Heart left ventricle (tissue), 16 donors: ENCODE measurements at regions not wholly inside any gene's neighbourhood (a gene's known extent, or its start where the extent isn't known, plus 50 kb on each side); places are given as distances from the start of the nearest gene placed in this dataset.

Experiments used
- ATAC-seq, 4 donors: fragments of 200-7000 bp; cut with Tn5 transposase; one replicate each; pipeline ENCODE4 v1.9.1; 2020 to 2022; ENCODE audit warnings: moderate library complexity in 4 of 4, mild to moderate bottlenecking in 3 of 4, moderate number of reproducible peaks in 1 of 4
- DNase-seq, 5 donors: peaks; one replicate each; pipeline ENCODE4 v3.0.0-alpha.2; 2020
- H3K27ac ChIP-seq, 12 donors: fragments of 200-600 bp; sonication (generic) in 4 of 12; one replicate each; pipeline versions ENCODE4 v1.5.0 to v1.8.0; 2016 to 2022; ENCODE audit warnings: mild to moderate bottlenecking in 2 of 12
- H3K27me3 ChIP-seq, 9 donors: fragments of 200-600 bp; sonication (generic) in 2 of 9; one replicate each; pipeline versions ENCODE4 v1.5.1 to v1.8.0; 2016 to 2022; ENCODE audit warnings: mild to moderate bottlenecking in 3 of 9
- H3K36me3 ChIP-seq, 9 donors: fragments of 200-600 bp; sonication (generic) in 2 of 9; one replicate each; pipeline versions ENCODE4 v1.5.0 to v1.8.0; 2018 to 2022; ENCODE audit warnings: mild to moderate bottlenecking in 2 of 9
- H3K4me1 ChIP-seq, 12 donors: fragments of 200-600 bp; sonication (generic) in 4 of 12; one replicate each; pipeline versions ENCODE4 v1.5.0 to v1.8.0; 2016 to 2022; ENCODE audit warnings: mild to moderate bottlenecking in 3 of 12
- H3K4me3 ChIP-seq, 12 donors: fragments of 200-600 bp; sonication (generic) in 4 of 12; one replicate each; pipeline versions ENCODE4 v1.5.0 to v1.8.0; 2017 to 2022; ENCODE audit warnings: mild to moderate bottlenecking in 9 of 12, moderate library complexity in 4 of 12
- H3K9me3 ChIP-seq, 12 donors: fragments of 200-600 bp; sonication (generic) in 4 of 12; one replicate each; pipeline versions ENCODE4 v1.5.0 to v1.8.0; 2016 to 2022; ENCODE audit warnings: mild to moderate bottlenecking in 1 of 12
- CTCF ChIP-seq, 12 donors: fragments of 200-600 bp; sonication (generic) in 4 of 12; IDR thresholded peaks; one replicate each; pipeline versions ENCODE4 v1.5.0 to v1.8.0; 2018 to 2022; ENCODE audit warnings: antibody characterized with exemption in 12 of 12, mild to moderate bottlenecking in 5 of 12
- POLR2A ChIP-seq, 2 donors: fragments of 450-650 bp; IDR thresholded peaks; one replicate each; pipeline ENCODE4 v1.6.1; 2017; ENCODE audit warnings: antibody characterized with exemption in 2 of 2, mild to moderate bottlenecking in 2 of 2, moderate library complexity in 2 of 2
- WGBS, 4 donors: extraction: QIAGEN DNeasy Blood & Tissue Kit in 2 of 4; methylation state at CpG; one replicate each; pipeline versions ENCODE4 v1.1.5 to v1.1.7; 2013 to 2018; 5-methylcytosine and 5-hydroxymethylcytosine counted together
- intact Hi-C, 10 donors: fragments of 100-400 bp; cut with DNase I; formaldehyde crosslinking; loops; one replicate each; pipeline versions ENCODE4 v1.11.1 to v1.14.2; 2022
- donor health status: ischemic (EF 13 %, LVEDD 7.1; RV severe dilation, severe dysfunction).
- donor health status: healthy with polysubstance abuse.
- donor health status: DM: no; HTN: yes; CAD: no.
- donor health status: DM: no; HTN: no; CAD: no.
- donor health status: ischemic (EF 25% LVEDD 6.9; RV normal size, moderate dysfunction).
- donor health status: ischemic (EF 25% LVEDD 5.7; RV mildly dilated, moderate dysfunction).
- donor health status: healthy.
- donor health status: DM: yes; HTN: yes; CAD: no.
- donor health status: ischemic (EF 35%, LVEDD 5.7; RV mildly dilated, moderate dysfunction).
- donor health status: nonischemic (EF 11% LVEDD 7.7; RV severe dilation, severe dysfunction).
- donor health status: DM: yes; HTN: yes; CAD: no.
- donor health status: PGD.
- donor health status: ischemic (EF 29% LVEDD 5.4; RV normal size, mild dysfunction).
- donor health status: nonischemic (EF 23%, LVEDD 6.1; RV moderate dilation, normal function).

GRCh38 chr7:93036807-93037206 is 81.0 kb downstream of the SAMD9 start:
- Histone ChIP-seq H3K27me3 (no peaks in the 10 kb centered on the region), H3K4me3 (no peak overlapping the region), H3K9me3 (peaks cover 0 to 8% (median 4%) of the 10 kb centered on the region in 12 donors), H3K27ac (no peak overlapping the region), H3K36me3 (no peaks in the 10 kb centered on the region), H3K4me1 (no peaks in the 10 kb centered on the region)
- 48 to 58% (median 54%) methylated on average over 2 of the region's 2 CpGs for WGBS, 4 donors
- TF ChIP-seq POLR2A (IDR thresholded peaks at IDR 0.05) = no peak
- TF ChIP-seq CTCF (IDR thresholded peaks at IDR 0.05) = no peak
- intact Hi-C loops = no loop called here
- no peak for DNase-seq
- no peak for ATAC-seq

- no peak for TF ChIP-seq POLR2A (IDR thresholded peaks at IDR 0.05)
- TF ChIP-seq CTCF (IDR thresholded peaks at IDR 0.05) = no peak
- Histone ChIP-seq H3K36me3 (no peaks in the 10 kb centered on the region), H3K9me3 (peaks cover 0 to 14% (median 7%) of the 10 kb centered on the region in 12 donors), H3K4me1 (no peaks in the 10 kb centered on the region), H3K4me3 (no peak overlapping the region), H3K27me3 (no peaks in the 10 kb centered on the region), H3K27ac (no peak overlapping the region)
- intact Hi-C loops = no loop called here
- WGBS, 4 donors = 63 to 72% (median 64%) methylated on average over 1 of the region's 1 CpG
- no peak for DNase-seq
- ATAC-seq = no peak
Observed at GRCh38 chr7:93036149-93036640, 81.6 kb downstream of the SAMD9 start.

GRCh38 chr7:93031795-93032194 is 86.0 kb downstream of the SAMD9 start:
- Histone ChIP-seq H3K27ac (no peak overlapping the region), H3K4me3 (no peak overlapping the region), H3K4me1 (no peaks in the 10 kb centered on the region), H3K36me3 (no peaks in the 10 kb centered on the region), H3K27me3 (no peaks in the 10 kb centered on the region), H3K9me3 (peaks cover 0 to 16% (median 9%) of the 10 kb centered on the region in 12 donors)
- ATAC-seq (no peak), DNase-seq (no peak)
- no peak for TF ChIP-seq CTCF (IDR thresholded peaks at IDR 0.05)
- TF ChIP-seq POLR2A (IDR thresholded peaks at IDR 0.05) = no peak
- intact Hi-C loops = no loop called here

- no peaks in the 10 kb centered on the region for H3K4me1 ChIP-seq
- H3K27ac ChIP-seq = no peak overlapping the region
- no peak for DNase-seq
- TF ChIP-seq POLR2A (IDR thresholded peaks at IDR 0.05) (no peak), CTCF (IDR thresholded peaks at IDR 0.05) (no peak)
- H3K36me3 ChIP-seq = no peaks in the 10 kb centered on the region
- ATAC-seq = no peak
- no peak overlapping the region for H3K4me3 ChIP-seq
- intact Hi-C loops = no loop called here
- no peaks in the 10 kb centered on the region for H3K27me3 ChIP-seq
- peaks cover 0 to 16% (median 9%) of the 10 kb centered on the region in 12 donors for H3K9me3 ChIP-seq
Observed at GRCh38 chr7:93030605-93031225, 87.1 kb downstream of the SAMD9 start.
